ENCODE measurements at regions not wholly inside any gene's neighbourhood (a gene's known extent, or its start where the extent isn't known, plus 50 kb on each side); places are given as distances from the start of the nearest gene placed in this dataset.

DNA sequence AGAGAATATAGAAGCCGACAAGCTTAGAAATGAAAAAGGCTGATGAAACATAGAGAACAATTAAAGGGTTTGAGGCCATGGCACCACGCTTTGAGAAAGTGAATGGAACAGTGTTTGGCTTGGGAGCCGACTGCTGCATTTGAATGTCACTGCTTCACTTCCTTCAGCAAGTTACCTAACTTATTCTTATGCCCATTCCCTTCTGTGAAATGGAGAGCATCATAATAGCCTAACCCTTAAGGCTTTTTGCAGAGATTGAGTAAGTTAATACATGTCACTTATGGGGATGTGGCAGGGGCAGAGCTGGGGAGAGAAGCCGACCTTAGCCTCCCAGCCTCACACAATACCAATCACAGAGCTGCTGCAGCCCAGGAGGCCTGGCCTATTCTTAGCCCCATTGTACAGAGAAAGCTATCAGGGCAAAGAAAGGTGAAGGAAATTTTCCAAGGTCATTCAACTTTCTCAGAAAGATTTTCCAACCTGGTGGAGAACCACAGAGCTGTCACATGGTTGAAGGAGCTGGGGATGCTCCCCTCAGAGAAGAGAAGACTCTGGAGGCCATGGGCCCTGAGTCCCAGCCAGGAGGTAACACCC lies 186.0 kb upstream of the GDF10 start:
- no peaks in the 10 kb centered on the region for H3K36me3 Mint-ChIP-seq
- intact Hi-C loops (cut with micrococcal nuclease), result no loop called here
- H3K9me3 Mint-ChIP-seq, result no peaks in the 10 kb centered on the region
- peaks cover 7% of the 10 kb centered on the region for H3K4me1 Mint-ChIP-seq (ENCODE audit: low read depth)
- H3K4me3 Mint-ChIP-seq, result no peak overlapping the region
- H3K27ac Mint-ChIP-seq, result no peak overlapping the region
- no peaks in the 10 kb centered on the region for H3K27me3 Mint-ChIP-seq
- no peak for DNase-seq
- ChIA-PET CTCF (interaction anchor here (0.8 kb wide), 1 partner anchor 198 kb away, joined by 3 read pairs; no protein-coding TSS in a partner anchor), POLR2A (no interaction called here)

- intact Hi-C loops (cut with micrococcal nuclease), result no loop called here
- Mint-ChIP-seq H3K4me3 (no peak overlapping the region), H3K9me3 (no peaks in the 10 kb centered on the region), H3K4me1 (ENCODE audit: low read depth) (peaks cover 7% of the 10 kb centered on the region), H3K27me3 (no peaks in the 10 kb centered on the region), H3K36me3 (no peaks in the 10 kb centered on the region), H3K27ac (no peak overlapping the region)
- DNase-seq, result no peak
- CTCF ChIA-PET, result no interaction called here
- POLR2A ChIA-PET, result no interaction called here
These were observed 185.3 kb upstream of the GDF10 start for GRCh38 chr10:47114680-47115186.

DNA sequence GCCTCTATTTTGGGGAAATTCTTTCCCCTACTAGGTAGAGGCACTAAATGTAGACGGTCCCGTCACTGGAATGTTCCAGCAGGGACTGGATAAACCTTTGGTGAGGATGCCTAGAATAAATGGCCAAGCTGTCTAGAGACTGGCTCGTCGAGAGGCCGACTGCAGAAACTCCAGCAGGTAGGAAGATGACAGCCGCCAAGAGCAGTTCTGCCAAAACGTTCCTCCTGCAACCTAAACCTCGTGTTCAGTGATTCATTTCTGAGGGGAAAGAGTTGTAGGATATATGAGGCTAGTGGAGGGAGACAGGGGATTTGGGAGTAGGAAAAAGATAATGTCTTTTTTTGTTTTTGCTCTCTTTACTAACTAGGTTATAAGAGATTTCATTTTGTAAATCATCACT lies 184.7 kb upstream of the GDF10 start:
- no peak overlapping the region for H3K4me3 Mint-ChIP-seq
- no peak for DNase-seq
- no peaks in the 10 kb centered on the region for H3K36me3 Mint-ChIP-seq
- POLR2A ChIA-PET, result no interaction called here
- CTCF ChIA-PET, result no interaction called here
- H3K4me1 Mint-ChIP-seq (ENCODE audit: low read depth), result peaks cover 7% of the 10 kb centered on the region
- H3K27me3 Mint-ChIP-seq, result no peaks in the 10 kb centered on the region
- intact Hi-C loops (cut with micrococcal nuclease), result no loop called here
- H3K27ac Mint-ChIP-seq, result no peak overlapping the region
- no peaks in the 10 kb centered on the region for H3K9me3 Mint-ChIP-seq

- intact Hi-C loops (cut with micrococcal nuclease), result no loop called here
- H3K36me3 Mint-ChIP-seq, result no peaks in the 10 kb centered on the region
- H3K27ac Mint-ChIP-seq, result no peak overlapping the region
- peaks cover under 1% of the 10 kb centered on the region for H3K4me1 Mint-ChIP-seq (ENCODE audit: low read depth)
- H3K9me3 Mint-ChIP-seq, result no peaks in the 10 kb centered on the region
- H3K27me3 Mint-ChIP-seq, result peaks cover 3% of the 10 kb centered on the region
- POLR2A ChIA-PET, result no interaction called here
- no peak for DNase-seq
- H3K4me3 Mint-ChIP-seq, result no peak overlapping the region
- CTCF ChIA-PET, result no interaction called here
These were observed 183.6 kb upstream of the GDF10 start for GRCh38 chr10:47116445-47116844.

DNA sequence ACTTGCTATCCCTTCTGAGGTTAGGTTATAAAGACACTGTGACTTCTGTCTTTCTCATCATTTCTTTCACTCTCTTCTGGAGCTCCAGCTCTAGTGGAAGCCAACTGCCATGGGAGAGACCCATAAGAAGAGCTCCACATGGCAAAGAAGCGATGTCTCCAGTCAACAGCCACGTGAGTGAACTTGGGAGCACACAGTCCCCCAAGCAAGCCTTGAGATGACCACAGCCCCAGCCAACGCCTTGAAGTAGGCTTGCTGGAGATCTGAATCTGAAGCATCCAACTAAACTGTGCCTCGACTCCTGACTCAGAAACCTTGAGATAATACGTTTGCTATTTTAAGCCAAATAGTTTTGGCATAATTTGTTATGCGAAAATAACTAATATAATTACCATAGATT lies 181.7 kb upstream of the GDF10 start:
- no peaks in the 10 kb centered on the region for H3K4me1 Mint-ChIP-seq (ENCODE audit: low read depth)
- H3K27ac Mint-ChIP-seq, result no peak overlapping the region
- ChIA-PET POLR2A (no interaction called here), CTCF (no interaction called here)
- H3K9me3 Mint-ChIP-seq, result no peaks in the 10 kb centered on the region
- intact Hi-C loops (cut with micrococcal nuclease), result no loop called here
- H3K4me3 Mint-ChIP-seq, result no peak overlapping the region
- no peaks in the 10 kb centered on the region for H3K36me3 Mint-ChIP-seq
- peaks cover 3% of the 10 kb centered on the region for H3K27me3 Mint-ChIP-seq
- DNase-seq, result no peak

GRCh38 chr10:47121336-47121735 lies 178.7 kb upstream of the GDF10 start:
- Mint-ChIP-seq H3K9me3 (no peaks in the 10 kb centered on the region), H3K36me3 (no peaks in the 10 kb centered on the region), H3K27ac (no peak overlapping the region), H3K4me3 (no peak overlapping the region), H3K27me3 (peaks cover 3% of the 10 kb centered on the region), H3K4me1 (ENCODE audit: low read depth) (no peaks in the 10 kb centered on the region)
- intact Hi-C loops (cut with micrococcal nuclease), result no loop called here
- ChIA-PET CTCF (no interaction called here), POLR2A (no interaction called here)
- DNase-seq, result no peak

DNA sequence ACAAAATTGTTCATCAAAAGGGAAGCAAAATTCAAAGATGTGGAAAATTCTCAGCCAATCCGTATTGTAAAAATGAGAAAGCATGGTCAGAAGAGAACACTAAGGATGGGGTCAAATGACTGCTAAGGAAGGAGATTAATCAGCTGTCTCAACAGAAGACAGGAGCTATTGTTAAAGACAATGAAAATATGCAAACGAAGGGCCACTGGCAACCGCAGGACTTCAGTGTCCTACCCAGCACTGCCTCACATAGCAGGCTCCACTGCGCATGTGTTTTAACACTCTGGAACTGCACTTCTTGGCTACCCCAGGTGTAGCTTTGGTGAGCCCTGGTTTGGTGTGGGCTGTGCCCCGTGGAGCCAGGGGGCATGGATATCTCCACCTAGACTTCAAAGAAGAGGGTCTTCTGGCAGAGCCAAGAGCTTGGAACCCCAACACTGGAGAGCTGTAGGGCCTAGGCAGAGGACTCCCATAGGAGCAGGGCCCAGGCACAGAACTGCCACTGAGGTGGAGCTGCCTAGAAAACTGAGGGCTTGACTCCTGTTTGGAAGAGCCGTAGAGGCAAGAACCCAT lies 176.2 kb upstream of the GDF10 start:
- intact Hi-C loops (cut with micrococcal nuclease), result no loop called here
- no peaks in the 10 kb centered on the region for H3K4me1 Mint-ChIP-seq (ENCODE audit: low read depth)
- no peaks in the 10 kb centered on the region for H3K9me3 Mint-ChIP-seq
- DNase-seq, result no peak
- CTCF ChIA-PET, result no interaction called here
- no peak overlapping the region for H3K4me3 Mint-ChIP-seq
- H3K36me3 Mint-ChIP-seq, result no peaks in the 10 kb centered on the region
- H3K27me3 Mint-ChIP-seq, result peaks cover 3% of the 10 kb centered on the region
- POLR2A ChIA-PET, result no interaction called here
- H3K27ac Mint-ChIP-seq, result no peak overlapping the region

DNA sequence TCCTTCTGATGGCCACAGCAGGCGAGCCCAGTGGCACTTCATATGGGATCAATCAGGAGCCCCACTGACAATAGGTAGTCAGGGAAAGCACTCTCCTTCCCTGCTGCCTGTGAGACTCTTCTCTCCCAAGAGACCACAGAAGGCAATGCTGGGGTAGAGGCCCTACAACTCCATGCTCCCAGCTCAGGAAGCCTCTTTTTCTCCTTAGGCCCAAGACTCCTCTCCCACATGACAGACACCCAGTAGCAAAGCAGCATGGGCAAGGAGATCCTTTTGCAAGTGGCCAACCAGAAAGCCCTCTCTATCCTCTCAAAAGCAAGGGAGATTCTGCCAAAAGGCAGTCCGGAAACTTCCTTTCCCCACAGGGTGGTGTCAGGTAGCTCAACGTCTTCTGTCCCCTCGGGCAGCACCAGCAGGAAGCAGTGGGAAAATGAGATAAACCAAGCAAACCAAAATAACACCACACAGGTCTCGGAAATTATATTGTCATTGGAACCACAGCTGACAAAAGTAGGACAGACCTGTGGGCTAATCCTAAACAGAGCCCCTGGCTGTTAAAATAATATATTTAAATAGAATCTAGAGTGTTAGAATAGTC lies 172.7 kb upstream of the GDF10 start:
- intact Hi-C loops (cut with micrococcal nuclease), result no loop called here
- no peaks in the 10 kb centered on the region for H3K36me3 Mint-ChIP-seq
- H3K4me1 Mint-ChIP-seq (ENCODE audit: low read depth), result no peaks in the 10 kb centered on the region
- no peaks in the 10 kb centered on the region for H3K9me3 Mint-ChIP-seq
- ChIA-PET POLR2A (no interaction called here), CTCF (no interaction called here)
- H3K27me3 Mint-ChIP-seq, result no peaks in the 10 kb centered on the region
- DNase-seq, result no peak
- H3K4me3 Mint-ChIP-seq, result no peak overlapping the region
- H3K27ac Mint-ChIP-seq, result no peak overlapping the region

- no peaks in the 10 kb centered on the region for H3K4me1 Mint-ChIP-seq (ENCODE audit: low read depth)
- no peaks in the 10 kb centered on the region for H3K9me3 Mint-ChIP-seq
- H3K4me3 Mint-ChIP-seq, result no peak overlapping the region
- H3K27me3 Mint-ChIP-seq, result no peaks in the 10 kb centered on the region
- ChIA-PET CTCF (no interaction called here), POLR2A (no interaction called here)
- H3K27ac Mint-ChIP-seq, result no peak overlapping the region
- DNase-seq, result no peak
- H3K36me3 Mint-ChIP-seq, result no peaks in the 10 kb centered on the region
- intact Hi-C loops (cut with micrococcal nuclease), result no loop called here
These were observed 169.5 kb upstream of the GDF10 start for GRCh38 chr10:47130491-47130890.

DNA sequence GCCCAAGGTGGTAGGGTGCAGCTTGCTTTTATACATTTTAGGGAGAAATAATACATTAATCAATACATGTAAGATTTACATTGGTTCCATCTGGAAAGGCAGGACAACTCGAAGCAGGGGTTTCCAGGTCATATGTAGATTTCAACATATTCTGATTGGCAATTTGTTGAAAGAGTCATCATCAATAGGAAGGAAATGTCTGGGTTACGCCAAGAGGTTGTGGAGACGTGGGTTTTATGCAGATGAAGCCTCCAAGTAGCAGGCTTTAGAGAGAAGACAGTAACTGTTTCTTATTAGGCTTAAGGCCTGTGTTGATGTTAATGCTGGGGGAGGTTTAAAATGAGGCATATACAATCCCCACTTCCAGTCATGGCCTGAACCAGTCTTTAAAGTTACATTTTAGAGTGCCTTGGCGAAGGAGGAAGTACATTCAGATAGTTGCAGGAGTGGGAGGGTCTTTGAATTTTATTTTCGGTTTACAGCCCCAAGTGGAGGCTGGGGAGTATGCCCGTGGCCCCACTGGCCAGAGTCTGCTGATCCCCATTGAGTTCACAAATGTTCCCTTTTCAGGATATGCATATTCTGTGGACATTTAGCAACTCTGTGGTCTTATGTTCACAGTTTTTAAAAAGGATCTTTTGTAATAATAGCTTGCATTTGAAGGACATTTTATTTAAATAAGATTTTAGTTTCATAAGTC lies 166.0 kb upstream of the GDF10 start:
- DNase-seq, result no peak
- ChIA-PET POLR2A (no interaction called here), CTCF (no interaction called here)
- Mint-ChIP-seq H3K4me3 (no peak overlapping the region), H3K4me1 (ENCODE audit: low read depth) (no peaks in the 10 kb centered on the region), H3K27me3 (no peaks in the 10 kb centered on the region), H3K36me3 (no peaks in the 10 kb centered on the region), H3K27ac (no peak overlapping the region), H3K9me3 (no peaks in the 10 kb centered on the region)
- intact Hi-C loops (cut with micrococcal nuclease), result no loop called here

DNA sequence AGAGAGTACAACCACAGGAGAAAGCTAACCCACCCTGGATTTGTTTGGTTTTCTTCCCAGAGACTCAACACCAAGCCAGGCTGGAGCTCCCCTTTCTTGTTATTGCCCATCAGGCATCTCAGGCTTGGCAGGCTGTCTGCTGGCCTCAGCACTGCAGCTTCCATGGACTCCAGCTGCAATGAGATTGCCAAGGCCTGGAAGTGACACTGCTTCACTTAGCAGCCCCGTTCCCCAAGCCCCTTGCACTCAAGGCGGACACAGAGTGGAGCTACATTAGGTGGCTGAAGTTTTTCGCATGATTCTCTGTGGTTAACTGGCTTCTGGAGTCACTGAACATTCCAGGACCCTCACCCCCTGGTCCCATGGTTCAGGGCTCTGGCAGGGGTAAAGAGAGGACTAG lies 163.1 kb upstream of the GDF10 start:
- CTCF ChIA-PET, result interaction anchor here (1.0 kb wide), 1 partner anchor 175 kb away, joined by 3 read pairs; no protein-coding TSS in a partner anchor
- H3K27me3 Mint-ChIP-seq, result no peaks in the 10 kb centered on the region
- no peaks in the 10 kb centered on the region for H3K36me3 Mint-ChIP-seq
- POLR2A ChIA-PET, result no interaction called here
- H3K4me3 Mint-ChIP-seq, result no peak overlapping the region
- H3K4me1 Mint-ChIP-seq (ENCODE audit: low read depth), result no peaks in the 10 kb centered on the region
- no peaks in the 10 kb centered on the region for H3K9me3 Mint-ChIP-seq
- intact Hi-C loops (cut with micrococcal nuclease), result no loop called here
- no peak for DNase-seq
- no peak overlapping the region for H3K27ac Mint-ChIP-seq

- CTCF ChIA-PET, result interaction anchor here (1.0 kb wide), 1 partner anchor 174 kb away, joined by 3 read pairs; no protein-coding TSS in a partner anchor
- intact Hi-C loops (cut with micrococcal nuclease), result no loop called here
- POLR2A ChIA-PET, result no interaction called here
These were observed 162.6 kb upstream of the GDF10 start for GRCh38 chr10:47137311-47137851.

More at GRCh38 chr10:47137311-47137851, 162.6 kb upstream of the GDF10 start:
- H3K9me3 Mint-ChIP-seq, result no peaks in the 10 kb centered on the region
- no peak overlapping the region for H3K4me3 Mint-ChIP-seq
- no peaks in the 10 kb centered on the region for H3K27me3 Mint-ChIP-seq
- no peaks in the 10 kb centered on the region for H3K4me1 Mint-ChIP-seq (ENCODE audit: low read depth)
- no peaks in the 10 kb centered on the region for H3K36me3 Mint-ChIP-seq
- H3K27ac Mint-ChIP-seq, result no peak overlapping the region
- DNase-seq, result no peak

All from activated CD4-positive, alpha-beta memory T cell treated with anti-CD3 and anti-CD28 coated beads for 36 hours (primary cell).